Neural crest cell (in vitro differentiated cells): ENCODE measurements at regions not wholly inside any gene's neighbourhood (a gene's known extent, or its start where the extent isn't known, plus 50 kb on each side); places are given as distances from the start of the nearest gene placed in this dataset.

Experiments
- DNase-seq: peaks from one replicate; pipeline ENCODE4 v3.0.0; 2021; ENCODE audit warnings: low read depth, mixed read lengths, low spot score
- H3K27ac Mint-ChIP-seq: one replicate; pipeline ENCODE4 v1.8.0; 2021; ENCODE audit warnings: mild to moderate bottlenecking, mixed read lengths; ENCODE audit not compliant: unreplicated experiment
- H3K27me3 Mint-ChIP-seq: 2 replicates; pipeline ENCODE4 v1.8.0; 2021; ENCODE audit warnings: low read depth, mild to moderate bottlenecking, mixed read lengths
- H3K36me3 Mint-ChIP-seq: 2 replicates; pipeline ENCODE4 v1.8.0; 2021; ENCODE audit warnings: low read depth, mild to moderate bottlenecking, mixed read lengths
- H3K4me1 Mint-ChIP-seq: 2 replicates; pipeline ENCODE4 v1.8.0; 2021; ENCODE audit warnings: mixed read lengths
- H3K4me3 Mint-ChIP-seq: one replicate; pipeline ENCODE4 v1.8.0; 2021; ENCODE audit warnings: mild to moderate bottlenecking, mixed read lengths
- H3K9me3 Mint-ChIP-seq: 2 replicates; pipeline ENCODE4 v1.8.0; 2021; ENCODE audit warnings: mixed read lengths
- TF ChIP-seq, protein P1 (sequence below): fragments of 200-600 bp; sonication (generic); conservative IDR thresholded peaks from 2 replicates; pipeline ENCODE4 v1.5.0; 2021; ENCODE audit warnings: antibody characterized with exemption, mild to moderate bottlenecking

GRCh38 chr15:70582143-70582945 lies 181.0 kb downstream of the UACA start:
- no peak for DNase-seq
- Mint-ChIP-seq H3K36me3 (no peaks in the 10 kb centered on the region), H3K9me3 (no peaks in the 10 kb centered on the region), H3K4me1 (peaks cover 23% of the 10 kb centered on the region), H3K27me3 (peaks cover 10% of the 10 kb centered on the region), H3K27ac (no peak overlapping the region), H3K4me3 (no peak overlapping the region)
- TF ChIP-seq, protein P1, sequence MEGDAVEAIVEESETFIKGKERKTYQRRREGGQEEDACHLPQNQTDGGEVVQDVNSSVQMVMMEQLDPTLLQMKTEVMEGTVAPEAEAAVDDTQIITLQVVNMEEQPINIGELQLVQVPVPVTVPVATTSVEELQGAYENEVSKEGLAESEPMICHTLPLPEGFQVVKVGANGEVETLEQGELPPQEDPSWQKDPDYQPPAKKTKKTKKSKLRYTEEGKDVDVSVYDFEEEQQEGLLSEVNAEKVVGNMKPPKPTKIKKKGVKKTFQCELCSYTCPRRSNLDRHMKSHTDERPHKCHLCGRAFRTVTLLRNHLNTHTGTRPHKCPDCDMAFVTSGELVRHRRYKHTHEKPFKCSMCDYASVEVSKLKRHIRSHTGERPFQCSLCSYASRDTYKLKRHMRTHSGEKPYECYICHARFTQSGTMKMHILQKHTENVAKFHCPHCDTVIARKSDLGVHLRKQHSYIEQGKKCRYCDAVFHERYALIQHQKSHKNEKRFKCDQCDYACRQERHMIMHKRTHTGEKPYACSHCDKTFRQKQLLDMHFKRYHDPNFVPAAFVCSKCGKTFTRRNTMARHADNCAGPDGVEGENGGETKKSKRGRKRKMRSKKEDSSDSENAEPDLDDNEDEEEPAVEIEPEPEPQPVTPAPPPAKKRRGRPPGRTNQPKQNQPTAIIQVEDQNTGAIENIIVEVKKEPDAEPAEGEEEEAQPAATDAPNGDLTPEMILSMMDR, result no peak

DNA sequence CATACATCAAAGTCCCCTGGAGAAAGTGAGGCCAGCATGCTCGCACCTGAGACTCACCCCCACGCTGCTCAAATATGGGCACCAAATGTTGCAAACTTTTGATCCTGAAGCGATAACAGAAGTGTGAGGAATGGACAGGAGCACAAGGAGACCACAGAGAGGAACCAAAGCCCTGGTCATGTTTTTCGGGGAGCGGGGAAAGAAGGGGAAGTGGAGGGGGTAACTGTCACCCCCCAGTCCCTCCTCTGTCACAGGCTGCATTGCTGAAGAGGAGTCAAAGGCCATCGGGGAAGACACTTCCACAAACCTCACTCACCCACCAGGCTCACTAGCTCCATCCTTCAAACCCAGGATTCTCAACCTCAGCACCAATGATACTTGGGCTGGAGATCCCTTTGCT lies 182.4 kb downstream of the UACA start:
- H3K9me3 Mint-ChIP-seq, result no peaks in the 10 kb centered on the region

DNA sequence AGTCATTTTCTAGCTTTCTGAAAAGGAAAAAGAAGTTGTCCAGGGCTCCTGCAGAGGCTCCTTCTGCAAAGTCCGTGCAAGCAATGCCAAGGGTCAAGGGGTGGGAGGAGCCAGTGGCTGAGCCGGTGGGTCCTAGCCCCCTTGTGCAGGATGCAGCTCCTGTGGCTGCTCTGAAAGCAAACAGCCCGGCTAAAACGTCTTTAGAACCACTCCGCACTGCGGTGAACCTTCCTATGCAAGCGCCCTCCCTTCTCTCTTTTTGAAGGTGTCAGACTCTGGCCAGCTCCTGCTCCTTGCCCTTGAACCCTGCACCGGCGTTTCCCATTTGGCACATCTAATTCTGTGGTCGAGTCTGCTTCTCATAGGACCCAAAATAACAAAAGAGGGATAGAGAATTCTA lies 183.1 kb downstream of the UACA start:
- Mint-ChIP-seq H3K27me3 (peaks cover 10% of the 10 kb centered on the region), H3K27ac (no peak overlapping the region), H3K4me3 (no peak overlapping the region), H3K36me3 (no peaks in the 10 kb centered on the region), H3K9me3 (no peaks in the 10 kb centered on the region), H3K4me1 (peaks cover 17% of the 10 kb centered on the region)
- TF ChIP-seq, protein P1, result no peak
- DNase-seq, result no peak

More for the DNA sequence above, 182.4 kb downstream of the UACA start:
- TF ChIP-seq, protein P1, result no peak
- H3K36me3 Mint-ChIP-seq, result no peaks in the 10 kb centered on the region
- peaks cover 10% of the 10 kb centered on the region for H3K27me3 Mint-ChIP-seq
- H3K27ac Mint-ChIP-seq, result no peak overlapping the region
- H3K4me3 Mint-ChIP-seq, result no peak overlapping the region
- no peak for DNase-seq
- peaks cover 20% of the 10 kb centered on the region for H3K4me1 Mint-ChIP-seq

- no peak overlapping the region for H3K27ac Mint-ChIP-seq
- H3K9me3 Mint-ChIP-seq, result no peaks in the 10 kb centered on the region
- peaks cover 10% of the 10 kb centered on the region for H3K27me3 Mint-ChIP-seq
- no peaks in the 10 kb centered on the region for H3K36me3 Mint-ChIP-seq
- TF ChIP-seq, protein P1, result no peak
- H3K4me1 Mint-ChIP-seq, result peaks cover 16% of the 10 kb centered on the region
- no peak for DNase-seq
- H3K4me3 Mint-ChIP-seq, result no peak overlapping the region
These were observed 183.6 kb downstream of the UACA start for GRCh38 chr15:70579766-70580165.

DNA sequence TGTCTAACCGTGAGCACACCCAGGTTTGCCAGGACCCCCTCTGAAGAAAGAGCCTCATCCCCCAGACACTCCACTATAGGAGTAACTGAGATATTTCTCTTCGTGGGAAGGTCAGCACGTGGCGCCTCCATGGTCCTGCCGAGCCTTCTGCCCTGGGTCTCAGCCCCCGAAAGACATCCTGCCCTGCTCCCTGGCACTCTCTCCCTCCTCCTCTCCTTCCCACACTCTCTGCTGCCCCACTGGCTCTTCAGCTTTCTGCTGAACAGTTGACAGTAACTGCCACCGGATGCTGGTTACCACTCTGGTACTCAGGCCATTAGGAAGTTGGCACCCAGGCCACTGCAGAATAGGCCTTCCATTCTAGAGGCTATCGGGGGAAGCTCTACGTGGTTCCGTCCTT lies 185.2 kb downstream of the UACA start:
- TF ChIP-seq, protein P1, result no peak
- no peak overlapping the region for H3K27ac Mint-ChIP-seq
- H3K9me3 Mint-ChIP-seq, result peaks cover 3% of the 10 kb centered on the region
- peaks cover 7% of the 10 kb centered on the region for H3K4me1 Mint-ChIP-seq
- no peak for DNase-seq
- H3K4me3 Mint-ChIP-seq, result no peak overlapping the region
- no peaks in the 10 kb centered on the region for H3K36me3 Mint-ChIP-seq
- H3K27me3 Mint-ChIP-seq, result no peaks in the 10 kb centered on the region
